ENCODE measurements at regions not wholly inside any gene's neighbourhood (a gene's known extent, or its start where the extent isn't known, plus 50 kb on each side); places are given as distances from the start of the nearest gene placed in this dataset.

GRCh38 chr6:169921853-169922824, 170.7 kb downstream of the ERMARD start:
- TF ChIP-seq, protein P1, sequence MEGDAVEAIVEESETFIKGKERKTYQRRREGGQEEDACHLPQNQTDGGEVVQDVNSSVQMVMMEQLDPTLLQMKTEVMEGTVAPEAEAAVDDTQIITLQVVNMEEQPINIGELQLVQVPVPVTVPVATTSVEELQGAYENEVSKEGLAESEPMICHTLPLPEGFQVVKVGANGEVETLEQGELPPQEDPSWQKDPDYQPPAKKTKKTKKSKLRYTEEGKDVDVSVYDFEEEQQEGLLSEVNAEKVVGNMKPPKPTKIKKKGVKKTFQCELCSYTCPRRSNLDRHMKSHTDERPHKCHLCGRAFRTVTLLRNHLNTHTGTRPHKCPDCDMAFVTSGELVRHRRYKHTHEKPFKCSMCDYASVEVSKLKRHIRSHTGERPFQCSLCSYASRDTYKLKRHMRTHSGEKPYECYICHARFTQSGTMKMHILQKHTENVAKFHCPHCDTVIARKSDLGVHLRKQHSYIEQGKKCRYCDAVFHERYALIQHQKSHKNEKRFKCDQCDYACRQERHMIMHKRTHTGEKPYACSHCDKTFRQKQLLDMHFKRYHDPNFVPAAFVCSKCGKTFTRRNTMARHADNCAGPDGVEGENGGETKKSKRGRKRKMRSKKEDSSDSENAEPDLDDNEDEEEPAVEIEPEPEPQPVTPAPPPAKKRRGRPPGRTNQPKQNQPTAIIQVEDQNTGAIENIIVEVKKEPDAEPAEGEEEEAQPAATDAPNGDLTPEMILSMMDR (IDR thresholded peaks at IDR 0.05; ENCODE audit: low read depth, low read length, poor library complexity, severe bottlenecking): no peak
- TF ChIP-seq EZH2phosphoT487 (IDR thresholded peaks at IDR 0.05; ENCODE audit: borderline replicate concordance, low read length): no peak
